ENCODE measurements at regions not wholly inside any gene's neighbourhood (a gene's known extent, or its start where the extent isn't known, plus 50 kb on each side); places are given as distances from the start of the nearest gene placed in this dataset.
"Not testable (repeated sequence)": the region's sequence is repeated elsewhere in the genome, so short reads cannot be mapped to it uniquely, and the experiment has no call there.

DNA sequence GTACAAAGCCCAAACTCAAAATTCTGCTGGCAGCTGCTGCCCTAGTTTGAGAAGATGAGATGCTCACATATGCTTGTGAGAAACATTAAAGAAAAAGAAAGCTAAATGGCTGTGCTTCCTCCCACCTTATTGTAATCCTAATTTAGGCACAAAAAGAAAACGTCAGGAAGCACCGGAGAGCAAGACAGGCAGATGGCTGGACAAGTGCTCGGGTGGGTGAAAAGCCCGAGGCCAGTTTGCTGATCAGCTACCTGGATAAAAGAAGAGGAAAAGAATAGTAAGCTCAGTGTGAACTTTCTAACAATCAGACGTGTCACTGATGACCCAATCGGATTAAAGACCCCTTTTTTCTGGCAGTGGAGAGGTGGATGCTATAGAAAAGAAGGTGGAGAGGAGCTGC is 368.0 kb upstream of the ATP10A start:
- no peak for ATAC-seq
- Histone ChIP-seq H3K4me1 (no peaks in the 10 kb centered on the region), H3K4me3 (no peak overlapping the region), H3K36me3 (no peaks in the 10 kb centered on the region), H3K9me3 (peaks cover 0 to 22% (median 0%) of the 10 kb centered on the region in 11 donors), H3K27ac (no peak overlapping the region), H3K27me3 (no peaks in the 10 kb centered on the region)
- WGBS, 2 donors, result 65 to 69% methylated on average over 6 of the region's 6 CpGs
- TF ChIP-seq, protein P1, sequence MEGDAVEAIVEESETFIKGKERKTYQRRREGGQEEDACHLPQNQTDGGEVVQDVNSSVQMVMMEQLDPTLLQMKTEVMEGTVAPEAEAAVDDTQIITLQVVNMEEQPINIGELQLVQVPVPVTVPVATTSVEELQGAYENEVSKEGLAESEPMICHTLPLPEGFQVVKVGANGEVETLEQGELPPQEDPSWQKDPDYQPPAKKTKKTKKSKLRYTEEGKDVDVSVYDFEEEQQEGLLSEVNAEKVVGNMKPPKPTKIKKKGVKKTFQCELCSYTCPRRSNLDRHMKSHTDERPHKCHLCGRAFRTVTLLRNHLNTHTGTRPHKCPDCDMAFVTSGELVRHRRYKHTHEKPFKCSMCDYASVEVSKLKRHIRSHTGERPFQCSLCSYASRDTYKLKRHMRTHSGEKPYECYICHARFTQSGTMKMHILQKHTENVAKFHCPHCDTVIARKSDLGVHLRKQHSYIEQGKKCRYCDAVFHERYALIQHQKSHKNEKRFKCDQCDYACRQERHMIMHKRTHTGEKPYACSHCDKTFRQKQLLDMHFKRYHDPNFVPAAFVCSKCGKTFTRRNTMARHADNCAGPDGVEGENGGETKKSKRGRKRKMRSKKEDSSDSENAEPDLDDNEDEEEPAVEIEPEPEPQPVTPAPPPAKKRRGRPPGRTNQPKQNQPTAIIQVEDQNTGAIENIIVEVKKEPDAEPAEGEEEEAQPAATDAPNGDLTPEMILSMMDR (IDR thresholded peaks at IDR 0.05), result no peak
- intact Hi-C loops (cut with DNase I), result no loop called here
- no peak for DNase-seq

DNA sequence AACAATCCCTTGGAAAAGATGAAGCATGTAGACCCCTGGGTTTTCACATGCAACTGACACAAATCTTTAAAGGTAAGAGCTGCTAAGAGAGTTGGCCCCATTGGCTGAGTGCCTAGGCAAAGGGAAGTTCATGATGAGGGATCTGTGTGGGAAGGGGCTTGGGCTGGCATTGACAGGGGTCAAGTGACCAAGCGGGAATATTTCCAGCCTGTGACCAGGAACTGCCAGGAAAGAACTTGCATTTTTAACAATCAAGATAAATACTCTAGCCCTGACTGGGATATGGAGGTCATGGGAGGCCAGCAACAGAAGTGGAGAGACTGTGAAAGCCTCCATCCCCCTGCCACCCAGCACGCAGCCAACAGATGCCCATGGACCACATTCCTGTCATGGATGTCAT is 361.1 kb upstream of the ATP10A start:
- Histone ChIP-seq H3K27ac (no peak overlapping the region), H3K36me3 (no peaks in the 10 kb centered on the region), H3K4me1 (no peaks in the 10 kb centered on the region), H3K9me3 (peaks cover 0 to 22% (median 0%) of the 10 kb centered on the region in 11 donors), H3K4me3 (no peak overlapping the region), H3K27me3 (peaks cover 0 to 2% (median 0%) of the 10 kb centered on the region in 7 donors)
- DNase-seq, result no peak
- ATAC-seq, result no peak
- WGBS, 2 donors, result 78 to 82% methylated on average over 2 of the region's 2 CpGs
- intact Hi-C loops (cut with DNase I), result no loop called here
- TF ChIP-seq, protein P1 (IDR thresholded peaks at IDR 0.05), result no peak

DNA sequence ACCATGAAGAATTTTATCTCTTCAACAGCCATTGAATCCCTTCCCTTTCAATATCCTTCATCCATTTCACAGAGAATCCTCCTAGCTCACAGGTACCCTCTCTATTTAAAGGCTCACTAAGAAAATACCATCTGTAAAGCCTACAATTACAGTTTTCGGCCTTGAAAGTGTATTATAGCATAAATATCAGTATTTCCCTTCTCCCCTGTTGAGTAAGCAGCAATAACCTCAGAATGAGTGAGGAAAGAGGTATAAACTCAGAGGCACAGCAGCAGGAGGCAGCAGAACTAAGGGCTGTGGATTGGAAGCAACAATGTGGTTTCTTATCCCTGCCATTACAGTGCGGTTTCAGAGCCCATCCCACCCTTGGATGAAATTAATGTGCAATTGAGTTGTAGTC is 360.6 kb upstream of the ATP10A start:
- no peak overlapping the region for H3K27ac ChIP-seq
- WGBS, 2 donors, result 59 to 71% methylated on average over 2 of the region's 2 CpGs
- intact Hi-C loops (cut with DNase I), result no loop called here

DNA sequence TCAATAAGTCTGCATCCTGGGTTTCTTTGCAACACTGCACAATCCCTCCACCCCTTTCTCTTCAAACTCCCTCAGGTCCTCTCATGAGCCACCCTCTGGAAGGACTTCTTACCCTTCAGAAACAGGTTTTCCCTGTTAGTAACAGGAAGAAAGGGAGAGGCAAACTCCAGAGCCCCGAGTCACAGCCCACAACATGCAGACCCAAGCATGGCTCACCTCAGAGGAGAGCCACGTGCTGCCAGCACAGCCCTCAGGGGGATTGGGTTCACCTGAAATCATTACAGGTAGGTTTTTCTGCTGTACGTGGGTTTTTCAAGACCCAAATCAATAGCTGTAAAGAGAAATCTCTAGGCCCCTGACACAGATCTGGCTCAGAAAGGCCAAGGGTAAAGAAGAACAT is 359.7 kb upstream of the ATP10A start:
- H3K4me3 ChIP-seq, result no peak overlapping the region
- no peak for DNase-seq
- H3K4me1 ChIP-seq, result no peaks in the 10 kb centered on the region
- H3K36me3 ChIP-seq, result no peaks in the 10 kb centered on the region
- TF ChIP-seq, protein P1 (IDR thresholded peaks at IDR 0.05), result no peak
- peaks cover 0 to 14% (median 0%) of the 10 kb centered on the region in 11 donors for H3K9me3 ChIP-seq
- intact Hi-C loops (cut with DNase I), result no loop called here
- no peak overlapping the region for H3K27ac ChIP-seq
- 61 to 64% methylated on average over 3 of the region's 3 CpGs for WGBS, 2 donors
- no peak for ATAC-seq
- H3K27me3 ChIP-seq, result peaks cover 0 to 2% (median 0%) of the 10 kb centered on the region in 7 donors

More for the DNA sequence above, 360.6 kb upstream of the ATP10A start:
- Histone ChIP-seq H3K27me3 (peaks cover 0 to 2% (median 0%) of the 10 kb centered on the region in 7 donors), H3K9me3 (peaks cover 0 to 22% (median 0%) of the 10 kb centered on the region in 11 donors), H3K4me1 (no peaks in the 10 kb centered on the region), H3K4me3 (no peak overlapping the region), H3K36me3 (no peaks in the 10 kb centered on the region)
- ATAC-seq (no peak), DNase-seq (no peak)
- TF ChIP-seq, protein P1 (IDR thresholded peaks at IDR 0.05), result no peak

DNA sequence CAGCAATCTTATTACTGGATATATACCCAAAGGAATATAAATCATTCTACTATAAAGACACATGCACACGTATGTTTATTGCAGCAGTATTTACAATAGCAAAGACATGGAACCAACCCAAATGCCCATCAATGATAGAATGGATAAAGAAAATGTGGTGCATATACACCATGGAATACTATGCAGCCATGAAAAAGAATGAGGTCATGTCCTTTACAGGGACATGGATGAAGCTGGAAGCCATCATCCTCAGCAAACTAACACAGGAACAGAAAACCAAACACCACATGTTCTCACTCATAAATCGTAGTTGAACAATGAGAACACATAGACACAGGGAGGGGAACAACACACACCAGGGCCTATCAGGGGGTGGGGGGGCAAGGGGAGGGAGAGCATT is 353.9 kb upstream of the ATP10A start:
- ATAC-seq; H3K27me3 ChIP-seq; H3K36me3 ChIP-seq; DNase-seq; H3K27ac ChIP-seq; H3K4me3 ChIP-seq; H3K9me3 ChIP-seq; intact Hi-C loops (cut with DNase I); H3K4me1 ChIP-seq: not testable (repeated sequence)
- 89 to 92% methylated on average over 2 of the region's 2 CpGs for WGBS, 2 donors
